NCI-H774 (cell line): ENCODE measurements at regions not wholly inside any gene's neighbourhood (a gene's known extent, or its start where the extent isn't known, plus 50 kb on each side); places are given as distances from the start of the nearest gene placed in this dataset.
A peak's percentile ranks its signal among the peaks of the same experiment; 100 is the strongest.

Experiments used
- DNase-seq: peaks from one replicate; lab custom pipeline; 2025; lab: John Stamatoyannopoulos, UW

GRCh38 chr4:159035570-159035969 lies 67.3 kb upstream of the RAPGEF2 start:
- no peak for DNase-seq

DNA sequence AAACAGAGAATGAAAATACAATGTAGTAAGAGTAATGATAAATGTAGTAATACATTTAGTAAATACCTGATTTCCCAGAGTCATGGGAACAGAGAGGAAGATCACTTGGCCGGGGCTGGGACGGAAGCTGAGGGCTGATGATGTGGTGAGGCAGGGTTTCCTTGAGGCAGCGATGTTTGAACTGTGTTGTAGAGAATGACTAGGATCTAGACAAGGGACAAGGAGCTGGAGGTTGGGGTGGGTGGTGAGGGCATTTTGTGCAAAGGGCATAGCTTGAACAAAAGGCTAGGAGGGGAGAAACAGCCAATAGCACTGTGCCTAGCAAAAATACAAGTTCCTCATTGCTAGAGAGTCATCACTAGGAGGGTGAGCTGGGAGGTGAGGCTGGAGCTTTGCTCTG lies 64.3 kb upstream of the RAPGEF2 start:
- no peak for DNase-seq

- no peak for DNase-seq
These were observed 61.5 kb upstream of the RAPGEF2 start for GRCh38 chr4:159041054-159042034.

GRCh38 chr4:159042097-159042605 lies 60.7 kb upstream of the RAPGEF2 start:
- DNase-seq: no peak

DNA sequence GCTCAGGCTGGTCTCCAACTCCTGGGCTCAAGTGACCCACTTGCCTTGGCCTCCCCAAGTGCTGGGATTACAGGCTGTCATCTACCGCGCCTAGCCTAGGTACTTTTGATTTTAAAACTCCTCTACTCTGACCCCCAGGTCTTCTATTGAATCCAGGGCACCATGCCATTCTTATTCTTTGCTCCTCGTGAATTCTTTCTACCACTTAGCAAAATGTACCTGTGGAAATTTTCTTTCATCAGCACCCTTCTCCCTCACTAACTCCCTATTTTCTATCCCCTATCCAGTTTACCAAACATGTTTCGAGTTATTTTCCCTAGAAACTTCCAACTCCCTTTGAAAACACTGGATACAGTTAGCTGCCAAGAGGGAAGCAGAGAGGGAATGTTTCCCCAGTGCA lies 60.0 kb upstream of the RAPGEF2 start:
- no peak for DNase-seq

DNA sequence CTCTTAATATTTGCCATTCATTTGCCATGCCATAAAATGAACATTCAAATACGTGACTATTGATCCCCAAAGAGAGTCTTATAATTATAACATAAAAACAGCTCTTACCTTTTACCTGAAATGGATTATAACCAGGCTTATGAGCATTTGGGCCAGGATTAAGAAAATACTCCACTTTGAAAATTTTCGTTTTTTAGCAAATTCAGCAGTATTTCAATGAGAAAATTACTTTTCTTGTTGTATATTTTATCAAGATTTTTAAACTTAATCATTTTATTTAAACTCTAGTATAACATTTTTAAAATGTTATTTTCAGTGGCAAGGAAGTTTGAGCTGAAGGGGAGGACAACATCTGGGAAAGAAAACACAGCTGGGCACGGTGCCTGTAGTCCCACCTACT lies 59.0 kb upstream of the RAPGEF2 start:
- DNase-seq: no peak

DNA sequence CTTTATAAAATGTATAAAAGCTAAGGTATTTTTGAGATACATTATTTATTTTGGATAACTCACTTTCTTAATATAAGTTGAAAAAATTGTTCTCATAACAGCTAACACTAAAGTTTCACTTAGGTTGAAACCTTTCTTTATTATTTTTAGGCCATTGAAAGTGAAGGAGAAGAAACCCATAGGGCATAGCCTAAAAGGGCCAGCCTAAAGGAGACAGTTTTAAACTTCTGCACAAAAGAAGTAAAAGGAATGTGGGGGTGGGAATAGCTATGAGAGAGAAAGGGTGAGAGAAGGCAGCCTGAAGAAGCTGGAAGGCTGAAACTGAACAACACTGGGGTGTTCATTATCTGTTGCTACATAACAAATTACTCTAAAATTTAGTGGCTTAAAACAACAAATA lies 57.6 kb upstream of the RAPGEF2 start:
- no peak for DNase-seq

- DNase-seq: no peak
These were observed 56.2 kb upstream of the RAPGEF2 start for GRCh38 chr4:159046683-159047082.

GRCh38 chr4:159047478-159048165 lies 55.3 kb upstream of the RAPGEF2 start:
- no peak for DNase-seq

- peak; percentile 7 for DNase-seq
These were observed 54.6 kb upstream of the RAPGEF2 start for GRCh38 chr4:159048166-159048886.

GRCh38 chr4:159049780-159050375 lies 53.0 kb upstream of the RAPGEF2 start:
- no peak for DNase-seq

GRCh38 chr4:159051245-159052071 lies 51.4 kb upstream of the RAPGEF2 start:
- no peak for DNase-seq

DNA sequence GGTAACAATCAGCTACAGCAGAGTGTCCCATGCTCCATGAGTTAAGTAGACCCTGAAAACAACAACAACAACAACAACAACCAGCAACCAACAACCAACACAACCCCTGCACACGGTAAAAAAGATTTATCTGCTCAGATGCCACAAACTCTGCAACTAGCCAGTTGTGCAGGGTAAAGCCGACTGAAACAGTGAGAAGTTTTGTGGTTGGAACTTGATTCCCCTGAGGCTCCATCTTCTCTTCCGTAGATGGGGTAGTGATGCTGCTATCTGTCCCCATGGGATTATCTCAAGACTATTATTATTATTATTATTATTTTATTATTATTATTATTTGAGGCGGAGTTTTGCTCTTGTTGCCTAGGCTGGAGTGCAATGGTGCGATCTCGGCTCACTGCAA lies 50.6 kb upstream of the RAPGEF2 start:
- no peak for DNase-seq
